ENCODE measurements at regions not wholly inside any gene's neighbourhood (a gene's known extent, or its start where the extent isn't known, plus 50 kb on each side); places are given as distances from the start of the nearest gene placed in this dataset.

GRCh38 chr11:134846328-134847082 lies 434.5 kb upstream of the B3GAT1 start:
- TF ChIP-seq POLR2A (IDR thresholded peaks at IDR 0.05) = no peak
- no peak for TF ChIP-seq EP300 (IDR thresholded peaks at IDR 0.05)
- no peak for TF ChIP-seq CTCF (IDR thresholded peaks at IDR 0.05)
- no peak for TF ChIP-seq POLR2AphosphoS5 (IDR thresholded peaks at IDR 0.05)
- H3K4me3 ChIP-seq = no peak overlapping the region
- no peaks in the 10 kb centered on the region for H3K4me1 ChIP-seq
- no peaks in the 10 kb centered on the region for H3K36me3 ChIP-seq
- 77 to 78% methylated on average over 10 of the region's 11 CpGs for WGBS, 2 donors
- no peaks in the 10 kb centered on the region for H3K9me3 ChIP-seq
- peak in 1 of 2 donors; percentile 48 for ATAC-seq (ENCODE audit: low FRiP score in 2 of 2)
- no peaks in the 10 kb centered on the region for H3K27me3 ChIP-seq
- no peak for DNase-seq
- no peak overlapping the region for H3K27ac ChIP-seq

- H3K27ac ChIP-seq = no peak overlapping the region
- H3K36me3 ChIP-seq = no peaks in the 10 kb centered on the region
- ATAC-seq (ENCODE audit: low FRiP score in 2 of 2) (peak in 1 of 2 donors; percentile 11), DNase-seq (peak in 1 of 2 donors; percentile 33)
- H3K9me3 ChIP-seq = no peaks in the 10 kb centered on the region
- no peaks in the 10 kb centered on the region for H3K4me1 ChIP-seq
- no peaks in the 10 kb centered on the region for H3K27me3 ChIP-seq
- WGBS, 2 donors = 86% methylated on average over 6 to 13 of the region's 13 CpGs
- TF ChIP-seq POLR2AphosphoS5 (IDR thresholded peaks at IDR 0.05) (no peak), EP300 (IDR thresholded peaks at IDR 0.05) (no peak), CTCF (IDR thresholded peaks at IDR 0.05) (no peak), POLR2A (IDR thresholded peaks at IDR 0.05) (no peak)
- H3K4me3 ChIP-seq = no peak overlapping the region
These were observed 433.7 kb upstream of the B3GAT1 start for GRCh38 chr11:134845474-134846327.

- H3K4me1 ChIP-seq = no peaks in the 10 kb centered on the region
- 70 to 74% methylated on average over 5 to 8 of the region's 8 CpGs for whole genome bisulfite sequencing, 2 donors
- H3K9me3 ChIP-seq = no peaks in the 10 kb centered on the region
- no peak overlapping the region for H3K4me3 ChIP-seq
- no peak overlapping the region for H3K27ac ChIP-seq
- no peak for ATAC-seq (ENCODE audit: low FRiP score in 2 of 2)
- TF ChIP-seq EP300 (IDR thresholded peaks at IDR 0.05) (no peak), POLR2A (IDR thresholded peaks at IDR 0.05) (no peak), POLR2AphosphoS5 (IDR thresholded peaks at IDR 0.05) (no peak), CTCF (IDR thresholded peaks at IDR 0.05) (no peak)
- H3K36me3 ChIP-seq = no peaks in the 10 kb centered on the region
- no peak for DNase-seq
- no peaks in the 10 kb centered on the region for H3K27me3 ChIP-seq
These were observed 432.8 kb upstream of the B3GAT1 start for GRCh38 chr11:134844838-134845237.

- ATAC-seq (ENCODE audit: low FRiP score in 2 of 2) (no peak), DNase-seq (no peak)
- Histone ChIP-seq H3K27ac (no peak overlapping the region), H3K36me3 (no peaks in the 10 kb centered on the region), H3K4me1 (no peaks in the 10 kb centered on the region), H3K9me3 (no peaks in the 10 kb centered on the region), H3K27me3 (no peaks in the 10 kb centered on the region), H3K4me3 (no peak overlapping the region)
- no peak for TF ChIP-seq EP300 (IDR thresholded peaks at IDR 0.05)
- WGBS, 2 donors = 76 to 89% methylated on average over 9 of the region's 9 CpGs
These were observed 431.7 kb upstream of the B3GAT1 start for GRCh38 chr11:134843735-134844134.

- H3K9me3 ChIP-seq = no peaks in the 10 kb centered on the region
- no peaks in the 10 kb centered on the region for H3K27me3 ChIP-seq
- no peak for TF ChIP-seq POLR2A (IDR thresholded peaks at IDR 0.05)
- no peak for TF ChIP-seq CTCF (IDR thresholded peaks at IDR 0.05)
- TF ChIP-seq POLR2AphosphoS5 (IDR thresholded peaks at IDR 0.05) = no peak
- no peak for TF ChIP-seq EP300 (IDR thresholded peaks at IDR 0.05)
- no peak overlapping the region for H3K27ac ChIP-seq
- 82 to 89% methylated on average over 8 of the region's 8 CpGs for WGBS, 2 donors
- DNase-seq = no peak
- no peaks in the 10 kb centered on the region for H3K36me3 ChIP-seq
- H3K4me1 ChIP-seq = no peaks in the 10 kb centered on the region
- no peak overlapping the region for H3K4me3 ChIP-seq
- ATAC-seq (ENCODE audit: low FRiP score in 2 of 2) = no peak
These were observed 431.0 kb upstream of the B3GAT1 start for GRCh38 chr11:134843020-134843419.
